KMS-11 (cell line): ENCODE measurements at regions not wholly inside any gene's neighbourhood (a gene's known extent, or its start where the extent isn't known, plus 50 kb on each side); places are given as distances from the start of the nearest gene placed in this dataset.

ENCODE experiments used
- H2AFZ ChIP-seq: fragments of 200-600 bp; sonication (generic); 2 replicates; pipeline ENCODE4 v1.6.1; 2016; ENCODE audit warnings: antibody characterized with exemption, mixed run types, low read depth
- H3K27ac ChIP-seq: fragments of 200-600 bp; sonication (generic); 2 replicates; pipeline ENCODE4 v1.6.1; 2016; ENCODE audit warnings: mild to moderate bottlenecking, mixed run types
- H3K27me3 ChIP-seq: fragments of 200-600 bp; sonication (generic); 2 replicates; pipeline ENCODE4 v1.6.1; 2017; ENCODE audit warnings: mild to moderate bottlenecking, low read depth, mixed run types, moderate library complexity; ENCODE audit not compliant: insufficient read depth
- H3K36me3 ChIP-seq: fragments of 200-600 bp; sonication (generic); 2 replicates; pipeline ENCODE4 v1.6.1; 2017; ENCODE audit warnings: mild to moderate bottlenecking, mixed run types; ENCODE audit not compliant: insufficient read depth
- H3K4me1 ChIP-seq: fragments of 200-600 bp; sonication (generic); 2 replicates; pipeline ENCODE4 v1.6.1; 2016; ENCODE audit warnings: mild to moderate bottlenecking, low read depth, mixed run types; ENCODE audit not compliant: poor library complexity, severe bottlenecking
- H3K4me2 ChIP-seq: fragments of 200-600 bp; sonication (generic); 2 replicates; pipeline ENCODE4 v1.7.0; 2016; ENCODE audit warnings: mild to moderate bottlenecking, mixed run types
- H3K4me3 ChIP-seq: fragments of 200-600 bp; sonication (generic); IDR thresholded peaks from 2 replicates; pipeline ENCODE4 v1.6.1; 2017; ENCODE audit warnings: low read depth, low read length, mixed read lengths; ENCODE audit not compliant: insufficient read depth
- H3K79me2 ChIP-seq: fragments of 200-600 bp; sonication (generic); 2 replicates; pipeline ENCODE4 v1.6.1; 2016; ENCODE audit warnings: low read depth, mixed run types; ENCODE audit not compliant: insufficient read depth
- H3K9ac ChIP-seq: fragments of 200-600 bp; sonication (generic); 2 replicates; pipeline ENCODE4 v1.6.1; 2016; ENCODE audit warnings: mild to moderate bottlenecking, mixed run types
- H4K20me1 ChIP-seq: fragments of 200-600 bp; sonication (generic); 2 replicates; pipeline ENCODE4 v1.6.1; 2016; ENCODE audit warnings: mild to moderate bottlenecking, mixed run types; ENCODE audit not compliant: insufficient read depth
- TF ChIP-seq, protein P1 (sequence below): fragments of 200-600 bp; sonication (generic); conservative IDR thresholded peaks from 2 replicates; pipeline ENCODE4 v1.6.1; 2017; ENCODE audit warnings: low read depth, mild to moderate bottlenecking, antibody characterized with exemption, low read length, moderate library complexity, mixed read lengths

DNA sequence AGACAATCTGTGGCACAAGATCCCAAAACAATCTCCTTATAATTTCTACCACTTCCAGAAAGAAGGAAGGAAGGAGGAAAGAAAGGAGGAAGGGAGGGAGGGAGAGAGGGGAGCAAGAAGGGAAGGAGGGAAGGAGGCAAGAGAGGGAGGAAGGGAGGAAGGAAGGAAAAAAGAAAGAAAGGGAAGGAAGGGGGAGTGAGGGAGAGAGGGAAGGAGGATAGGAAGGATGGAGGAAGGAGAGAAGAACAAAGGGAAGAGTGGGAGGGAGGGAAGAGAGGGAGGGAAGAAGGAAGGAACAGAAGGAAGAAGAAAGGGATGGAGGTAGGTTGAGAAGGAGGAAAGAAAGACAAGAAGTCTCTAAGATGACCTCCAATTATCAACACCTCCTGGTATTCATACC is 185.5 kb upstream of the NFE2L3 start:
- H3K27ac ChIP-seq, result peak overlapping the region; percentile 98
- no peaks in the 10 kb centered on the region for H3K36me3 ChIP-seq
- H3K79me2 ChIP-seq, result 0 out of 2 replicates have a peak, but pooled peaks cover 5% of the 10 kb centered on the region
- TF ChIP-seq, protein P1, sequence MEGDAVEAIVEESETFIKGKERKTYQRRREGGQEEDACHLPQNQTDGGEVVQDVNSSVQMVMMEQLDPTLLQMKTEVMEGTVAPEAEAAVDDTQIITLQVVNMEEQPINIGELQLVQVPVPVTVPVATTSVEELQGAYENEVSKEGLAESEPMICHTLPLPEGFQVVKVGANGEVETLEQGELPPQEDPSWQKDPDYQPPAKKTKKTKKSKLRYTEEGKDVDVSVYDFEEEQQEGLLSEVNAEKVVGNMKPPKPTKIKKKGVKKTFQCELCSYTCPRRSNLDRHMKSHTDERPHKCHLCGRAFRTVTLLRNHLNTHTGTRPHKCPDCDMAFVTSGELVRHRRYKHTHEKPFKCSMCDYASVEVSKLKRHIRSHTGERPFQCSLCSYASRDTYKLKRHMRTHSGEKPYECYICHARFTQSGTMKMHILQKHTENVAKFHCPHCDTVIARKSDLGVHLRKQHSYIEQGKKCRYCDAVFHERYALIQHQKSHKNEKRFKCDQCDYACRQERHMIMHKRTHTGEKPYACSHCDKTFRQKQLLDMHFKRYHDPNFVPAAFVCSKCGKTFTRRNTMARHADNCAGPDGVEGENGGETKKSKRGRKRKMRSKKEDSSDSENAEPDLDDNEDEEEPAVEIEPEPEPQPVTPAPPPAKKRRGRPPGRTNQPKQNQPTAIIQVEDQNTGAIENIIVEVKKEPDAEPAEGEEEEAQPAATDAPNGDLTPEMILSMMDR, result no peak
- H3K9ac ChIP-seq, result peak overlapping the region; percentile 86
- H3K4me3 ChIP-seq, result no peak overlapping the region
- peak overlapping the region; percentile 99 for H3K4me2 ChIP-seq
- H4K20me1 ChIP-seq, result no peaks in the 10 kb centered on the region
- H3K27me3 ChIP-seq, result no peaks in the 10 kb centered on the region
- peaks cover 92% of the 10 kb centered on the region for H3K4me1 ChIP-seq
- no peak overlapping the region for H2AFZ ChIP-seq

DNA sequence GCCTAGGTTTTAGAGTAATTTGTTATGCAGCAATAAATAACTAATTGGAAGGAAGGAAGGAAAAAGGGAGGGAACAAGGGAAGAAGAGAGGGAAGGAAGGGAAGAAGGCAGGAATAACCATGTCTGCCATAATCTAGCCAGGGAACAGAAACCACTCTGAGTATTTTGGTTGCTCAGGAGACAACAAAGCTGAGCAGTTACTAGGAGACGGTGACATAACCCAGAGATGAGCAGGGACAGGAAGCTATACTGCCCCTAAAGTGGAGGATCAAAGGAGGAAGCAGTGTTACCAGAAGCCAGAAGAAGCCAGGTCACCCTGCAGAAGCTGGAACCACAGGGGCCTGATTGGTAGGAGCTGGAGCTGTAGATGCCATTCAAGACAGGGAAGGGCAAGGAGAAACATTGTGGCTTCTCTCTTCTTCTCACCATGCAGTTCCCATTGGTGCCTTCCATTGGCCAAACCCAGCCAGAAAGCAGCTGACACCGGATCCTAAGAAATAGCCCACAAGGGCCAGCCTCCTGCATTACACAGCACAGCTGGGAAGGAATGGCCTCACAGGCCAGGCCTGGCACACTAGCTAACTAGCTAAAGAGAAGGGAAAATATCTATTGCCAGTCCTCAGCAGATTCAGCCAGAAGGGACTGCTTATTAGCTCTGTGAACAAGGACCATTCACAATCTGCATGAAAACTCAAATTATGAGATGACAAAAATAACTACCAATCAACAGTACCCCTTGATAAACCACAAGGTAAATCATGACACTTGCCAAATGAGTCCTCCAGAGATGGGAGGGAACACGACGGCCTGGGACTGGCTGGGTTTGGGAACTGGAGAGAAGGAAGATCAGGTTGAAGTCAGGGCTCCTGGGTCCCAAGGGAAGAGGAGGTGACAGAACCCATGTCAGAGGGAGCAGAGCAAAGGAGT is 184.5 kb upstream of the NFE2L3 start:
- Histone ChIP-seq H3K79me2 (0 out of 2 replicates have a peak, but pooled peaks cover 5% of the 10 kb centered on the region), H3K9ac (peak overlapping the region; percentile 86), H3K4me1 (peaks cover 91% of the 10 kb centered on the region), H3K27me3 (no peaks in the 10 kb centered on the region), H3K36me3 (no peaks in the 10 kb centered on the region), H3K4me2 (peak overlapping the region; percentile 99), H2AFZ (peak overlapping the region; percentile 19; the same call in 1 of the 2 replicates), H4K20me1 (no peaks in the 10 kb centered on the region), H3K27ac (peak overlapping the region; percentile 98), H3K4me3 (peak overlapping the region; percentile 16)
- TF ChIP-seq, protein P1, result 0 out of 2 replicates have a peak, but pooled peaks have one; percentile 13

DNA sequence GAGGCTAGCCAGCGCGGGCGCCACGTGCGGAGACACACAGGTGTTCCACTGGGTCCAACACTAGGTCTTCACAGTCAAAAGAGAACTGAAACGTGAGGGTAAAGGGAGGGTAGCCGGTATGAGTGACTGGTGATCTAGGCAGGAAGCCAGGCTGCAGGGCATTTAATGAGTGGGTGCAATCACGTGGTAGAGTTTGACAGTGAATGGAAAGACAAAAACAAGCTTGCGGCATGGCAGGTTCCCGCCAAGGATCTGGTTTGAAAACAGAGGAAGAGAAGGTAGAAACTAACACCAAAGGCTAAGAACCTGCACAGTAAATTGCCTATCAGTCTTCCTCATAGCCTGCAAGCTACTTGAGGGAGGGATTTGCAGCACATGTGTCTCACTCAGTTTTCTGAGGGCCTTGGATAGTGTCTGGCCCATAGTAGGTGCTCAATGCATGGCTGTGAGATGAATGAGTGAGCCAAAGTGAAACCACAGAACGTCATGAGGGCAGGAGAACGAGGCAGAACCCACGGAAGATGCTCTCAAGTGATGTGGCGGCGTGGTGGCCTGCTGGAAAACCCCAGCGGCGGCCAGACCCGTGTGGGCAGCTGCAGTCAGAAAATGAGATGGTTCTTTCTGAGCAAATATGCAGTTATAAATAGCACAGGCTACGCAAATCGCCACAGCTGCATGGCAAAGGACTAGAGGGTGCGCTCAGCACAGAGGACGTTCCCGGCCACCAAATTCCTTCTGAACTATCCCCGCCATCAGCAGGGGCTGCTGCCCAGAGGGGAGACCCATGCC is 183.6 kb upstream of the NFE2L3 start:
- TF ChIP-seq, protein P1, result no peak
- H4K20me1 ChIP-seq, result no peaks in the 10 kb centered on the region
- peaks cover 83% of the 10 kb centered on the region for H3K4me1 ChIP-seq
- no peaks in the 10 kb centered on the region for H3K27me3 ChIP-seq
- peak overlapping the region; percentile 86 for H3K9ac ChIP-seq
- H3K27ac ChIP-seq, result peak overlapping the region; percentile 98
- H3K79me2 ChIP-seq, result 0 out of 2 replicates have a peak, but pooled peaks cover 5% of the 10 kb centered on the region
- H2AFZ ChIP-seq, result peak overlapping the region; percentile 40
- H3K4me2 ChIP-seq, result peak overlapping the region; percentile 99
- peak overlapping the region; percentile 16 for H3K4me3 ChIP-seq
- H3K36me3 ChIP-seq, result no peaks in the 10 kb centered on the region

DNA sequence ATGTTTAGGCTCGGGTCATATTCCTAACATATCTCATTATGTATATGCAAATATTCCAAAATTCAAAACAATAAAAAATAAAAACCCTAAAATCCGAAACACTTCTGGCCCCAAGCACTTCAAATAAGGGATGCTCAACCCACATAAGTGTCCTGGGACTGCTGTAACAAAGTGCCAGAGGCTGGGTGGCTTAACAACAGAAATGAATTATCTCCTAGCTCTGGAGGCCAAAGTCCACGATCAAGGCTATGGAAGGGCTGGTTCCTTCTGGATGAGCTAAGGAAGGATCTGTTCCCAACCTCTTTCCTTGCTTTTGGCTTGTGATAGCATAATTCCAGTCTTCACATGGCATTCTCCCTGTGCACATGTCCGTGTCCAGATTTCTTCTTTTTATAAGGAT is 181.6 kb upstream of the NFE2L3 start:
- Histone ChIP-seq H4K20me1 (no peaks in the 10 kb centered on the region), H3K4me3 (no peak overlapping the region), H2AFZ (no peak overlapping the region), H3K27ac (peak overlapping the region; percentile 98; the same call in 1 of the 2 replicates), H3K9ac (no peak overlapping the region), H3K79me2 (0 out of 2 replicates have a peak, but pooled peaks cover 5% of the 10 kb centered on the region), H3K4me1 (peaks cover 64% of the 10 kb centered on the region), H3K4me2 (0 out of 2 replicates have a peak overlapping the region, but pooled peaks have one; percentile 99), H3K36me3 (no peaks in the 10 kb centered on the region), H3K27me3 (no peaks in the 10 kb centered on the region)
- TF ChIP-seq, protein P1, result no peak
